Vagina (tissue), 2 donors: ENCODE measurements at regions not wholly inside any gene's neighbourhood (a gene's known extent, or its start where the extent isn't known, plus 50 kb on each side); places are given as distances from the start of the nearest gene placed in this dataset.

Experiments used
- DNase-seq, 2 donors: peaks; one replicate each; pipeline ENCODE4 v3.0.0-alpha.2; 2017; ENCODE audit errors: extremely low spot score in 2 of 2
- H3K27ac ChIP-seq: fragments of 200-600 bp; sonication (generic); one replicate; pipeline ENCODE4 v1.5.1; 2019
- H3K27me3 ChIP-seq: fragments of 200-600 bp; sonication (generic); one replicate; pipeline ENCODE4 v1.5.1; 2019
- H3K36me3 ChIP-seq, 2 donors: fragments of 200-600 bp; sonication (generic); one replicate each; pipeline ENCODE4 v1.5.1; 2017 to 2019
- H3K4me1 ChIP-seq: fragments of 200-600 bp; sonication (generic); one replicate; pipeline ENCODE4 v1.5.1; 2019
- H3K4me3 ChIP-seq, 2 donors: fragments of 200-600 bp; sonication (generic); 1 replicate in 1 of 2; 2 replicates in 1 of 2; pipeline ENCODE4 v1.5.1; 2016 to 2019
- H3K9me3 ChIP-seq: fragments of 200-600 bp; sonication (generic); one replicate; pipeline ENCODE4 v1.5.1; 2019
- POLR2A ChIP-seq, 2 donors: fragments of 450-650 bp; IDR thresholded peaks; one replicate each; pipeline ENCODE4 v1.6.1; 2017; ENCODE audit warnings: antibody characterized with exemption in 2 of 2, mild to moderate bottlenecking in 2 of 2, moderate library complexity in 2 of 2
- POLR2AphosphoS5 ChIP-seq, 2 donors: sonication (generic); formaldehyde crosslinking; IDR thresholded peaks; one replicate each; pipeline ENCODE4 v1.9.0; 2017; ENCODE audit warnings: antibody characterized with exemption in 2 of 2, mild to moderate bottlenecking in 2 of 2, low read depth in 1 of 2; ENCODE audit not compliant: insufficient read depth in 1 of 2
- intact Hi-C: fragments of 100-400 bp; cut with DNase I; formaldehyde crosslinking; loops from one replicate; pipeline ENCODE4 v1.15.1; 2023
- TF ChIP-seq, protein P1 (sequence below), 3 experiments: fragments of 450-650 bp in 2 of 3; fragments of 200-600 bp in 1 of 3; sonication (generic) in 1 of 3; IDR thresholded peaks; one replicate each; pipeline ENCODE4 v1.5.1; 2017 to 2019; ENCODE audit warnings: antibody characterized with exemption in 3 of 3, mild to moderate bottlenecking in 2 of 3, moderate library complexity in 2 of 3

DNA sequence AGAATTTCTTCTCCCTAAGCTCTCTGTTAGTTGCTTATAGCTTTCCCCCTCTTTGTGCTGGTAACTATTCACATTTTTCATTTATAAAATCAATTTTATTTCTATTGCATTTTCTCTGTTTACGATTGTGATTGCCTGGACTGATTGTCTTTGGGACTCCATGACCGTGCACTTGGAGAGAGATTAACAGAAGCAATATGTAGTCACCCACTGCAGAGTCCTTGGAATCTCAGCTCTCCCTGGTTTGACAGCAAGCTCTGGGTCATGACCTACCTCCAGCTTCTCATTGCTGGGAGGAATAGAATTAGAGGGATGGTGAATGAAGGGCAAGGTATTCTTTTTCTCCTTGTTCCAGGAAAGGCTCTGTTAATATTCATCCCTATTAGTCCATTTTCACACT is 398.2 kb downstream of the AACS start:
- no peaks in the 10 kb centered on the region for H3K27me3 ChIP-seq
- H3K27ac ChIP-seq: no peak overlapping the region
- intact Hi-C loops: no loop called here
- no peaks in the 10 kb centered on the region for H3K36me3 ChIP-seq
- no peaks in the 10 kb centered on the region for H3K9me3 ChIP-seq
- TF ChIP-seq POLR2A (IDR thresholded peaks at IDR 0.05) (no peak), POLR2AphosphoS5 (IDR thresholded peaks at IDR 0.05; ENCODE audit: insufficient read depth in 1 of 2, low read depth in 1 of 2) (no peak)
- TF ChIP-seq, protein P1, sequence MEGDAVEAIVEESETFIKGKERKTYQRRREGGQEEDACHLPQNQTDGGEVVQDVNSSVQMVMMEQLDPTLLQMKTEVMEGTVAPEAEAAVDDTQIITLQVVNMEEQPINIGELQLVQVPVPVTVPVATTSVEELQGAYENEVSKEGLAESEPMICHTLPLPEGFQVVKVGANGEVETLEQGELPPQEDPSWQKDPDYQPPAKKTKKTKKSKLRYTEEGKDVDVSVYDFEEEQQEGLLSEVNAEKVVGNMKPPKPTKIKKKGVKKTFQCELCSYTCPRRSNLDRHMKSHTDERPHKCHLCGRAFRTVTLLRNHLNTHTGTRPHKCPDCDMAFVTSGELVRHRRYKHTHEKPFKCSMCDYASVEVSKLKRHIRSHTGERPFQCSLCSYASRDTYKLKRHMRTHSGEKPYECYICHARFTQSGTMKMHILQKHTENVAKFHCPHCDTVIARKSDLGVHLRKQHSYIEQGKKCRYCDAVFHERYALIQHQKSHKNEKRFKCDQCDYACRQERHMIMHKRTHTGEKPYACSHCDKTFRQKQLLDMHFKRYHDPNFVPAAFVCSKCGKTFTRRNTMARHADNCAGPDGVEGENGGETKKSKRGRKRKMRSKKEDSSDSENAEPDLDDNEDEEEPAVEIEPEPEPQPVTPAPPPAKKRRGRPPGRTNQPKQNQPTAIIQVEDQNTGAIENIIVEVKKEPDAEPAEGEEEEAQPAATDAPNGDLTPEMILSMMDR (IDR thresholded peaks at IDR 0.05): no peak
- no peak for DNase-seq
- no peak overlapping the region for H3K4me3 ChIP-seq
- no peaks in the 10 kb centered on the region for H3K4me1 ChIP-seq

DNA sequence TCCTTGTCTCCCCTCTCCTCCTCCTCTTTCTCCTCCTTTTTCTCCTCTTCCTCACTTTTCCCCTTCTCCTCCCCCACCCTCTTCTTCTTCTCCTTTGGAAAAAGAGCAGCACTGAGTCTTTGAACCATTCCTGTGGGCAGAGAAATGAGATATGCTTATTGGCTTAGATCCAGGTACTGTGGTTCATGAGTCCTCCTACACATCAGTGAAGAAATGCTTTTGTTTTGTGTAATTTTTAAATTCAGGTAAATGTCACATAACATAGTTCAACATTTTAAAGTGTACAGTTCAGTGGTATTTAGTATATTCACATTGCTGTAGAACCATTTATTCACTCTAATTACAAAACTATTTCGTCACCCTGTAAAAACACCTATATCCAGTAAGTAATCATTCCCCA is 402.1 kb downstream of the AACS start:
- Histone ChIP-seq H3K4me1 (no peaks in the 10 kb centered on the region), H3K36me3 (no peaks in the 10 kb centered on the region), H3K4me3 (no peak overlapping the region), H3K9me3 (no peaks in the 10 kb centered on the region), H3K27me3 (no peaks in the 10 kb centered on the region), H3K27ac (no peak overlapping the region)
- intact Hi-C loops: no loop called here
- no peak for DNase-seq
- TF ChIP-seq, protein P1 (IDR thresholded peaks at IDR 0.05): no peak
- TF ChIP-seq POLR2A (IDR thresholded peaks at IDR 0.05) (no peak), POLR2AphosphoS5 (IDR thresholded peaks at IDR 0.05; ENCODE audit: insufficient read depth in 1 of 2, low read depth in 1 of 2) (no peak)

DNA sequence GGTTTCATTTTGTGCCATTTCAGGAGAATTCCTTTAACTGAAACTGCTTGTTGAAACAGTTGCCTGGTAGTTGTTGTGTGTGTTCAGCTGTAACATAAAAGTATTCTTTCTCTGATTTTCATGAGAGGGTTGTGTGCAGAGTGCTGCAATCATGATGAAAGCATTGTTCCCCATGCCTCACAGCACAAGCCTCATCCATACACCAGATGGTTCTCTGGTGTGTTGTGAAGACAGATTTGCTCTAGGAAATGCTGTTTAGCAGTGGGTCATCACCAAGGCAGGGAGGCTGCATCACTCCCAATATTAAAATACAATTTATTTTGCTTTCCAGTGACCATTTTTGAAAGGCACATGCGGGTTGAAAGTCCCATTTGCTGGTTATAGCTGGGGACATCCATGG is 404.4 kb downstream of the AACS start:
- Histone ChIP-seq H3K4me3 (no peak overlapping the region), H3K27ac (no peak overlapping the region), H3K36me3 (no peaks in the 10 kb centered on the region), H3K9me3 (no peaks in the 10 kb centered on the region), H3K27me3 (no peaks in the 10 kb centered on the region), H3K4me1 (no peaks in the 10 kb centered on the region)
- DNase-seq: no peak
- intact Hi-C loops: no loop called here
- no peak for TF ChIP-seq POLR2AphosphoS5 (IDR thresholded peaks at IDR 0.05; ENCODE audit: insufficient read depth in 1 of 2, low read depth in 1 of 2)
- TF ChIP-seq POLR2A (IDR thresholded peaks at IDR 0.05): no peak
- TF ChIP-seq, protein P1 (IDR thresholded peaks at IDR 0.05): no peak

DNA sequence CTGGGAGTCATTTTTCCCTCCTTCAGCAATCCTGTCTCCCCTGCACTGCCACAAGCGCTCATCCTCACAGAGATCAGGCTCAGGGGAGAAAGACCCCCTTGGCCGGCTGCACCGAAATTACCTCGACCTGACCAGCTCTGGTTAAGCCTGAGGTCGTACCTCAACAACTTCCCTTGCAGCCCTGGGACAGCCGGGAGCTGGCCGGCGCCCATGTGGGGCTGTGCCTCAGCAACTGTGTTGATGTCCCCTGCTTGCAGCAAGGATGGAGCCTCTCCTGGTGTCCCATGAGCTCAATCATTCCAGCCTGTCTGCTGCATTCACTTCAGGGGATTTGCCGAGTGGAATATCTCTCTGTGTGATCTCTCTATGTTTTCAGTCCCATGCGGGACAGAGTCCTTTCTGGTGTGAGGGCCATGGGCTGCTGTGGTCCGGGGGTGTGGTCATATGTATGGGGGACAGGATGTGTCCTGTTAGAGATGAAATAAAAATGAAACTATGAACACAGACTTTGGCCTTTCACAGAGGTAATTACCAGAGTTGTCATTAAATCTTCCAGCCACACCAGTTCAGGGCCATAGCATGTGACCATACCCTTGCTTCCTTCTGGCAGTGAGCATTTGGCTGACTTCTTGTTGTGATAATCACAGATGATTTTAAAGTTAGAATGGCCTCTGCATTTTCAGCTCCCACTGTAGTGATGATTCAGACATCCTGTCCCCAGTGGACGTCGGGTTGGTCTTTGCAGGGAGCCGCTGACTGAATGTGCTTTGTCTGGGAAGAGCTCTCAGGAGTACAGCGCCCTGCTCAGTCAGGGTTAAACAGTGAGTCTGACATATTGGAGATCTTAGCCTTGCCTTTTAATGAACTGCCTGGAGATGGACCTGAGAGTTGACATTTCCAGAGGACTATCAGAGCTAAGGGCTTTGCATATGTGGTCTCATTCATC is 405.9 kb downstream of the AACS start:
- H3K27me3 ChIP-seq: no peaks in the 10 kb centered on the region
- intact Hi-C loops: no loop called here

More for the DNA sequence above, 405.9 kb downstream of the AACS start:
- Histone ChIP-seq H3K36me3 (no peaks in the 10 kb centered on the region), H3K4me3 (no peak overlapping the region), H3K9me3 (no peaks in the 10 kb centered on the region), H3K4me1 (no peaks in the 10 kb centered on the region), H3K27ac (no peak overlapping the region)
- TF ChIP-seq, protein P1 (IDR thresholded peaks at IDR 0.05): no peak
- TF ChIP-seq POLR2AphosphoS5 (IDR thresholded peaks at IDR 0.05; ENCODE audit: insufficient read depth in 1 of 2, low read depth in 1 of 2): no peak
- no peak for TF ChIP-seq POLR2A (IDR thresholded peaks at IDR 0.05)
- DNase-seq: no peak
